ENCODE measurements at regions not wholly inside any gene's neighbourhood (a gene's known extent, or its start where the extent isn't known, plus 50 kb on each side); places are given as distances from the start of the nearest gene placed in this dataset.

DNA sequence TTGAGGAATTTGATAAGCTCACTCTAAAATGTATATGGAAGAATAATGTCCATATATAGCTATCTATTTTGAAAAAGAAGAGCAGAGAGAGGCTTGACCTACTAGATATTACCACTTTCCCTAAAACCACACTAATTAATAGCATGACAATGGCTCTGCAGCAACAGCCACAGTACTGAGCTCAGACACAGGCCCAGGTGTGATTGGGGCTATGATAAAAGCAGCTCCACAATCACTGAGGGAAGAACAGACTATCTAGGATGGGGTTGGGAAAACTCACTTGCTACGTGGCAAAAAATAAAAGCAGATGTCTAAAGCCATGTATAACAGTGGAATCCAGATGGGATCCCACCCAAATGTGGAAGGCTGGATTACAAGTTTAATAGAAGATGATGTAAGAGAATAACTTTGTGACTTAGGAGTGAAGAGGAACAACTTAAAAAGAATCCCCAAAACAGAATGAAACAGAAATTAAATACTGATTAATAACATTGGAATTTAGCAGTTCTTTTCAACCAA lies 80.8 kb upstream of the RAB4A start:
- Histone ChIP-seq H3K9me3 (no peaks in the 10 kb centered on the region), H3K36me3 (no peaks in the 10 kb centered on the region), H3K27me3 (no peaks in the 10 kb centered on the region), H3K4me3 (no peak overlapping the region), H3K4me1 (no peaks in the 10 kb centered on the region), H3K27ac (no peak overlapping the region)
- WGBS (ENCODE audit: insufficient coverage, low coverage, low lambda C conversion rate, missing lambda C conversion rate): 100% methylated on average over 1 of the region's 1 CpG
- TF ChIP-seq POLR2A (IDR thresholded peaks at IDR 0.05): no peak
- TF ChIP-seq, protein P1, sequence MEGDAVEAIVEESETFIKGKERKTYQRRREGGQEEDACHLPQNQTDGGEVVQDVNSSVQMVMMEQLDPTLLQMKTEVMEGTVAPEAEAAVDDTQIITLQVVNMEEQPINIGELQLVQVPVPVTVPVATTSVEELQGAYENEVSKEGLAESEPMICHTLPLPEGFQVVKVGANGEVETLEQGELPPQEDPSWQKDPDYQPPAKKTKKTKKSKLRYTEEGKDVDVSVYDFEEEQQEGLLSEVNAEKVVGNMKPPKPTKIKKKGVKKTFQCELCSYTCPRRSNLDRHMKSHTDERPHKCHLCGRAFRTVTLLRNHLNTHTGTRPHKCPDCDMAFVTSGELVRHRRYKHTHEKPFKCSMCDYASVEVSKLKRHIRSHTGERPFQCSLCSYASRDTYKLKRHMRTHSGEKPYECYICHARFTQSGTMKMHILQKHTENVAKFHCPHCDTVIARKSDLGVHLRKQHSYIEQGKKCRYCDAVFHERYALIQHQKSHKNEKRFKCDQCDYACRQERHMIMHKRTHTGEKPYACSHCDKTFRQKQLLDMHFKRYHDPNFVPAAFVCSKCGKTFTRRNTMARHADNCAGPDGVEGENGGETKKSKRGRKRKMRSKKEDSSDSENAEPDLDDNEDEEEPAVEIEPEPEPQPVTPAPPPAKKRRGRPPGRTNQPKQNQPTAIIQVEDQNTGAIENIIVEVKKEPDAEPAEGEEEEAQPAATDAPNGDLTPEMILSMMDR (IDR thresholded peaks at IDR 0.05): no peak
- no peak for ATAC-seq
- DNase-seq: no peak
- intact Hi-C loops (cut with DNase I): no loop called here

DNA sequence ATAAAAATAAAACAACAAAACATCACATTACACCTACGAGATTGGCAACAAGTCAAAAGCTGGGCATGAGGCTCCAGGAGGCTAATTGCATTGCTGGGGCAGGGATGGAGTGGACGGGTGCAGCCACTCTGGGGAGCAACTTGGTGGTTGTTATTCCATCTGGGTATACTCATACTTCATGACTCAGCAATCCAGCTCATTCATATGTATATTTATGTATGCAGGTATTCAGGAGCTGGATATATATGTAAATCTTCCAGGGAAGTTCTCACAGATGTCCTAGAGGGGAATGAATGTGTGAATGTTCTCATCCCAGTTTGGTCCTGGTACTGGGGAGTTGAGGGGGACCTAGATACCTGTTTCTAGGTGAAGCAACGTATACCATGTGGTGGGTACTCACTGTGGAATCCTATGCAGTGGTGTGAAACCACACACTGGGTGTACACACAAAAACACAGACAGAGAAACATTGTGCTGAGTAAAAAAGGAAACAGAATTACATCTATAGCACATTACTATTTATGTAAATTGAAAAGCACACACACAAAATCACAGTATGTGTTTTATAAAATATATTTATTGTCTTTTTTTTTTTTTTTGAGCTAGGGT lies 79.7 kb upstream of the RAB4A start:
- no peaks in the 10 kb centered on the region for H3K4me1 ChIP-seq
- no peaks in the 10 kb centered on the region for H3K36me3 ChIP-seq
- TF ChIP-seq, protein P1 (IDR thresholded peaks at IDR 0.05): no peak
- no peak for TF ChIP-seq POLR2A (IDR thresholded peaks at IDR 0.05)
- no peak for ATAC-seq
- no peaks in the 10 kb centered on the region for H3K27me3 ChIP-seq
- WGBS (ENCODE audit: insufficient coverage, low coverage, low lambda C conversion rate, missing lambda C conversion rate): 37% methylated on average over 2 of the region's 3 CpGs
- no peak for DNase-seq
- H3K4me3 ChIP-seq: no peak overlapping the region
- intact Hi-C loops (cut with DNase I): no loop called here
- H3K9me3 ChIP-seq: no peaks in the 10 kb centered on the region
- no peak overlapping the region for H3K27ac ChIP-seq

DNA sequence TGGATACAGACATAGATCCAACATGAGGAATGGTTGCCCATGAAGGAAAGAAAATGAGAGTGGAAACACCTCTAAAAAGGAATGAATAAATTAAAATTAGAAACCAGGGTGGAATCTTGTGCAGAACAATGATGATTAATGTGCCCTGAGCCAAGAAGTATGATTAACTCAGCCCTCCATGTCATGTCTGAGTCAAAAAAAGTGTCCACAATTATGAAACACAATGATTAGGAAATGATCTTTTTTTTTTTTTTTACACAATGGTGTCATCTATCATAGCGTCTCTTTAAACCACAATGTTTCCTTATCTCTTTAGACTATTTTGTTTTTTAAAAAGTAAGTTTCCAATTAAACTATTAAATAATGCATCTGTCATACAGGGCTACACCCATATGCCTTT lies 78.9 kb upstream of the RAB4A start:
- no peak overlapping the region for H3K27ac ChIP-seq
- H3K36me3 ChIP-seq: no peaks in the 10 kb centered on the region
- DNase-seq: no peak
- H3K27me3 ChIP-seq: no peaks in the 10 kb centered on the region
- intact Hi-C loops (cut with DNase I): no loop called here
- no peaks in the 10 kb centered on the region for H3K9me3 ChIP-seq
- TF ChIP-seq POLR2A (IDR thresholded peaks at IDR 0.05): no peak
- TF ChIP-seq, protein P1 (IDR thresholded peaks at IDR 0.05): no peak
- no peak overlapping the region for H3K4me3 ChIP-seq
- H3K4me1 ChIP-seq: no peaks in the 10 kb centered on the region
- 0% methylated on average over 1 of the region's 1 CpG for WGBS (ENCODE audit: insufficient coverage, low coverage, low lambda C conversion rate, missing lambda C conversion rate)
- ATAC-seq: peak in 1 of 4 donors; percentile 85

DNA sequence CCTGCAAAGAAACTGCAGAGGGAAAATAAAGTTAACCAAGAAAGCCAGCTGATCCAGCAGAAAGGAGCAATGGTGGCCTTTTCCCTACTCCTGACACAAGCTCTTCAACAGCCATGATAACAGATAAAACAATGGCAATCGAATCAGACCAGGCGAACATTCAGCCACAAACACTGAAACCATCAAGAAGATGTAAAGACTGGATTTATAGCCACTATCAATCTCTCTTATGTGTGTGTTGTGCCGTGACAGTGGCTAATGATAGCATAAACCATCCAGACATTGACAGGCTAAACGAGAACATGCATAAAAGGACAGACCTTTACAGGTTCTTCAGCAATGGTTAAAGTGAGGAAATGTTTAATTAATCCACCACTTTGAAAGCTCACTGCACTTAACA lies 78.1 kb upstream of the RAB4A start:
- intact Hi-C loops (cut with DNase I): no loop called here
- ATAC-seq: no peak

More for the DNA sequence above, 78.1 kb upstream of the RAB4A start:
- Histone ChIP-seq H3K4me1 (no peaks in the 10 kb centered on the region), H3K27ac (no peak overlapping the region), H3K36me3 (no peaks in the 10 kb centered on the region), H3K27me3 (no peaks in the 10 kb centered on the region), H3K9me3 (no peaks in the 10 kb centered on the region), H3K4me3 (no peak overlapping the region)
- DNase-seq: no peak
- WGBS (ENCODE audit: insufficient coverage, low coverage, low lambda C conversion rate, missing lambda C conversion rate): 89% methylated on average over 4 of the region's 4 CpGs
- no peak for TF ChIP-seq POLR2A (IDR thresholded peaks at IDR 0.05)
- TF ChIP-seq, protein P1 (IDR thresholded peaks at IDR 0.05): no peak

Measured in right lobe of liver (tissue), 6 donors.